ENCODE measurements at regions not wholly inside any gene's neighbourhood (a gene's known extent, or its start where the extent isn't known, plus 50 kb on each side); places are given as distances from the start of the nearest gene placed in this dataset.

DNA sequence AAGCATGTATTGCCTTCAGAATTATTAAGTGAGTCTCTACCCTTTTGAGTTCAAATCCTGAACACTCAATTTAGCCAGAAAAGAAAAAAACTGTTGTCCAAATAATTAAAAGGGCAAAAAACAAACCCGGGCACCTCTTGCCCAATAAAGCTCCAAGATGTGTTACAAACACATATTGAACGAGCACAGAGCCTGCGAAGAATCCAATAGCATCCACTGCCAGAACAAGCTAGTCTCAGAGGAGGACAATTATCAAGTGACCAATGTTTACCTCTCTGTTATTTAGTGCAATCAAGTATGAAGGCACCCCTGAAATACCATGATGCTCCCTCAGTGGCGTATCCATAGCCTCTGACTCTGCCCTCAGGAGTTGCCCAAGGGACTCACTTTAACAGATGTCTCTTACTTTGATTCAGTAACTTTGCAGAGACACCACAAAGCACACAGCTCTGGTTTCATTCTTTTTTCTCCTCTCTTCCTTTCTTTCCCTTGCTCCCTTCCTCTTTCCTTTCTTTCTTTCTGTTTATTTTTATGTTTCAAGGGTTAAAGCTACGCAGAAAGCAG lies 93.5 kb upstream of the SPATS2L start:
- DNase-seq, result no peak

DNA sequence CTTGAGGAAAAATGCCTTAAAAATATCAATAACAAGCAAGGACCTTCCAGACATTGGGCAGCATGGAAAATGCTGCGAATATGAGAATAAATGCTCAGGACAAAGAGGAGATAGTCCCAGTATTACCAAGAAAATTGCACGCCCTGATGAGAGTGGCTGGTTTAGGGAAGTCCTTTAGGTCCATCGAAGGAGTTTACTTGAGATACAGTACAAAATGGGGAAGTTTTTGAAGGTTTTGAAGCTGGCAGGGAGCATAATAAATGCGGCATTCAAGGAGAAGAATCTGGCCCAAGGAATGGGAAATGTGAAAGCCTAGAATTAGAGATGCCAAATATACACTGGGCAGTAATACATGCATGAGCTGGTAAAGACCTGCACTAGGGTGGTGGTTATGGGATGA lies 90.2 kb upstream of the SPATS2L start:
- DNase-seq, result no peak

DNA sequence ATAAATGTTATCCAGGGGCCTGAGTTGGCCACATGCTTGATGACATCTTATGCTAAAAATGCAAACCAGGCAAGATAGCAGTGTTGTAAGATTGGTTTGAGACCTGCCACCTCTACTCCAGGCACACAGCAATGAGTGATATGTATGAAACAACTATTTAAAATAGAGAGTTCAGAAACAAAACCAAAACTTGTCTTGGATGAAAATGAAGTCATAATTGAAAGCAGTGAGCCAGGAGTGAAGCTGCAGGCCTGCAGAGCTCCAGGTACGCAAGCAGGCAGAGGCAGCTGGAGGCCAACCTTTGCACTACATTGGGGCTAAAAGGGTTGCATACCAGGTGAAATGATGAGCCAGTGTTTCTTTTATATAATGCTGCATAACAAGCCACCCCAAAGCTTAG lies 89.2 kb upstream of the SPATS2L start:
- DNase-seq, result no peak

DNA sequence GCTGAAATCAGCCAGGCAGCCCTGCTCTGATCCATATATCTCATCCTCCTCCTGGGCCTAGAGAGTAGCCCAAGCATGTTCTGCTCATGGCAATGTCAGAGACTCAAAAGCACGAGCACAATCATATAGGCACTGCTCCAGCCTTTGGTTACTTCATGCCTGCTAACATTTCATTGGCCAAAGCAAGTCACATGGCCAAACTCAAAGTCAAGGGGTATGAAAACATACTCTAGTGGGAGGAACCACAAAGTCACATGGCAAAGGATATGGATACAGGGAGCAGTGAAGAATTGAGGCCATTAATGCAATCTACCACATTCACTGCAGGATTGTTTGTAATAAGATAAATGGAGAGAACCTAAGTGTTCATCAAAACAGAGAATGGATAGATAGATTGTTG lies 87.8 kb upstream of the SPATS2L start:
- DNase-seq, result no peak

DNA sequence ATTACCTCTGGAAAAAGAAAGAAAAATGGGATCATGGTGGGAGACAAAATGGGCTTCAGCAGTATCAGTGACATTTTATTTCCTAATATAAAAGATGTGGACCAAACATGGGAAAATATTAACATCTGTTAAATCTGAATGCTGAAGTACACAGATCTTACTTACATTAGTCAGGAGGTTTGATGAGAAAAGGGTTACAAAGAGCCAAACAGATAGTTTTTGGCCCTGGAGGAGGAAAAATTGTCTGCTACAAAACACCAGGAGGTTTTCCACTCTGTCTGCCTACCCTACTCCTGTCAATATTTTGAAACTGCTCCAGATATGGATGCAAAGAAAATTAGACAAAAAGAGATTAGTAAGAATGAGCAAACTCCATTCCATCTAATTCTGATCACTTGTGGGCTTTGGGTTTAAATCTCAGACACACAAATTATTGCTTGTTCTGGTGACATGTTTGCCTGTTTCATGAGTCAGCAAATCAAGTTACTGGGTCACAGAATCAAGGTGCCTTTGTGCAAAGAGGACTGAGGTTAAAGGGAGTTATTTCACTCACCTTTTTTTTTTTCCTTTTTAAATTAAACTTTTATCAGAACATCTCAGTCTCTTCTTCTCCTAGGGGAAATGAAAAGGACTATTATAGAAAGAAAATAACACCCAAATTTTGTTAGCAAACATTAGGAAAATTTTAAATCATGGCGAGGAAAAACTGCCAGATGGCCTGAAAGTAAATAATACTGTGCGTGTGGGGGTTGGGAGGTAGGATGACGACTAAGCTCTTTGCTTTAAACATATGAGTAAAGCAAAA lies 87.0 kb upstream of the SPATS2L start:
- DNase-seq, result peak; percentile 69

DNA sequence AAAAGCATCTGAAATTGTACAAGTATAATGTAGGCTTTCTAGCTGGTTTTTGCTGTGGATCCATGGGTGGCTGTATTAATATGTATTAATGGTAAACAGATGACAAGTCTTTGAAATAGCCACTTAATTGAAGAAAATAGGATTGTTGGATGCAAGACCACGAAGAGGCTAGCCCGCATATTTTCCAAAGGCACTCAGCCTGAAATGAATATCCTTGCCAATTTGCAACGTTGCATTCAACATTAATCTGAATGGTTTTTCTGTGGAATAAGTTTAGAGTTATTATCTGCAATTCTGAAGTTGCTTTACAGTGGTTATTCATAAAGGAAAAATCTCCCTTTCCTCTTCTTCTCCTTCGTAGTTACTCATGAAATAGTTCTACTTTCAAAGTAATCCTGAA lies 86.2 kb upstream of the SPATS2L start:
- peak; percentile 67 for DNase-seq

DNA sequence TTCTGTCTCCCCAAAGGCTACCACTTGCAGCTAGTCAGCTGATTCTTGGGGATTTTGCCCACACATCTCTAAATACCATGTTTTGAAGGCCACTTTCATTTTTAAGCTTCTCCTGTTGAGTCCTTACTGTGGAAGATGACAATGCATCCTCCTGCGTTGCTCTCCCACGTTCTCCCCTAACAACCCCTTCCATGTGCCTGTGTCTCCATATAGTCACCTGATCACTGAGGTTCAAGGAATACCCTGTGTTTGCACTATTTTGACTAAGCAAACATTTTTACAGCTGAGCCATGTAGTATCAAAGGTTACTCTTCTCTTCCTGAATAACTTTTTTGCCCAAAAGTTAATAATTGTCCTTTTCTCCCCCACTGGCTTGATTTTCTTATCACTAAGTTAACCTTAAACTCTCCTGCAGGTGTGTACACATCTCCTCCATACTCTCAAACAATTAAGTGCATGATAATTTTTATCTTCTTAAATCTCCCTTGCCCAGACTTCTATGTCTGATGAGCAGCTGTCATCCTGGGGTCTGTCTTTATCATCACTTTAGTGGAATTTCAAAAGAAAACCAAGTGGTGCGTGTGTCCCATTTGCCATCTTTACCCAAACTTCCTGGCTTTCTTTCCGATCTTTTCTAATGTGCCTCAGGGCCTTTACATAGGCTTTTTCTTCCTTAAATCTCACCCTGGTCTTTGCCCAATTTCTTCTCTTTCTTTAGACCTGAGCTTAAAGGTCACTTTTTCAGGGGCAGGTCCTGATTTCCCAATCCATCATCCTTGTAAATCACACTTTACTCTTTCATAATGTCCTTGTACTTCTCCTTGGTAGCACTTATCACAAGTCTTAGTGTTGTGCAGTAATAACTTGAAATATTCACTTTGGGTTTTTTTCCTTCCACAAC lies 85.2 kb upstream of the SPATS2L start:
- DNase-seq, result no peak

DNA sequence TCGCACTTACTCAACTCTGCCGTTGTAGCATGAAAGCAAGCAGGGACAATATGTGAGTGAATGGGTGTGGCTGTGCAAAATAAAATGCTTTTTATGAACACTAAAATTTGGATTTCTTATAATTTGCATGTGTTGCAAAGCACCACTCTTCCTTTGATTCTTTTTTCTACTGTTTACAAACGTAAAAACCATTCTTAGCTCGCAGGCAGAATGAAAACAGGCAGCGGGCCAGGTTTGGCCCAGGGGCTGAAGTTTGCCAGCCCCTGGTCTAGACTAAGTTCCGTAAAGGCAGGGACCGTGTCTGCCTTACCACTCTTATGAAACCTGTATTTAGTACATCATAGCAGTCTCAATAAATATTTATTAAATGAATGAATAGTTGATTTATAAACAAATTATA lies 83.7 kb upstream of the SPATS2L start:
- DNase-seq, result no peak

DNA sequence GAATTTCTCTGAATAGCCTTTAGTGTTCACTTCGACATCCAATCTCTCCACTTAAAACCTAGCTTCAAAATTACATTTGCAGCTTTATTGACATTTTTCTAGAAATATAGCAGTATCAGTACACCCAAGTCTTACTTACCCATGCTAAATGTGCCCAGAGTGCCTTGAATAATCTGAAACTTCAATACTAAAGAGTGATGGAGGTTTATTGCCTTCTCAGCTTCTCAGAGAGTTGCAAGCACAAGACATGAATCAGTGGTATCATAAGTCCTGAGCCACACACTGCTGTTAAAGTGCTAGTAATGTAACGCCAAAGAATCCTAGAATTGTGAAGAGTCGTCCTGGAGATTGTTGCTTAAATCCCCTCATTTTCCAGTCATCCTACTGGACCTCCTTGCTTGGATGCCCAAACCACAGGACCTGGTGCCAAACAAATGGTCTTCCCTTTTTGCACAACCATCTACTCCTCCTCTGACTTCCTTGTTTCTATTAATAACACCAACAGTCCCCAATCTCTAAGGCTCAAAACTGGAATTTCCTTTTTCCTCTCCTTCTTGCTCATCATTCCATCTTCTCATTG lies 83.2 kb upstream of the SPATS2L start:
- no peak for DNase-seq

DNA sequence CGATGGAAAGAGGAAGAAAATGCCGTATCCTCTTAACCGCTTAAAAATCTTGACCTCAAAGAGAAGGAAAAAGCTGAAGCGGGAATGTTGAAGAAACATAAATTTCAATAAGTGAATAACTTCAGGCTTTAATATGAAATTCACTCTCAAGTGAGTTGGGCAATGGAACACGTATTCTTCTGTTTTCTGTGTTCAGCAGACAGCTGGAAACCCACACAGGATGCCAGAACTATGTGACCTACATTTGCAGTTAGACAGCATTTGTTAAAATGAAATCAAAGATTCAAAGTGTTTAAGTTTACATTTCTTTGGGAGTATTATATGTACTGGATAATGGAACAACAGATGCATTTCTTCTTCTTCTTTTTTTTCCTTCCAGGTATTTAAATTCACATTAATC lies 80.5 kb upstream of the SPATS2L start:
- peak; percentile 75 for DNase-seq

DNA sequence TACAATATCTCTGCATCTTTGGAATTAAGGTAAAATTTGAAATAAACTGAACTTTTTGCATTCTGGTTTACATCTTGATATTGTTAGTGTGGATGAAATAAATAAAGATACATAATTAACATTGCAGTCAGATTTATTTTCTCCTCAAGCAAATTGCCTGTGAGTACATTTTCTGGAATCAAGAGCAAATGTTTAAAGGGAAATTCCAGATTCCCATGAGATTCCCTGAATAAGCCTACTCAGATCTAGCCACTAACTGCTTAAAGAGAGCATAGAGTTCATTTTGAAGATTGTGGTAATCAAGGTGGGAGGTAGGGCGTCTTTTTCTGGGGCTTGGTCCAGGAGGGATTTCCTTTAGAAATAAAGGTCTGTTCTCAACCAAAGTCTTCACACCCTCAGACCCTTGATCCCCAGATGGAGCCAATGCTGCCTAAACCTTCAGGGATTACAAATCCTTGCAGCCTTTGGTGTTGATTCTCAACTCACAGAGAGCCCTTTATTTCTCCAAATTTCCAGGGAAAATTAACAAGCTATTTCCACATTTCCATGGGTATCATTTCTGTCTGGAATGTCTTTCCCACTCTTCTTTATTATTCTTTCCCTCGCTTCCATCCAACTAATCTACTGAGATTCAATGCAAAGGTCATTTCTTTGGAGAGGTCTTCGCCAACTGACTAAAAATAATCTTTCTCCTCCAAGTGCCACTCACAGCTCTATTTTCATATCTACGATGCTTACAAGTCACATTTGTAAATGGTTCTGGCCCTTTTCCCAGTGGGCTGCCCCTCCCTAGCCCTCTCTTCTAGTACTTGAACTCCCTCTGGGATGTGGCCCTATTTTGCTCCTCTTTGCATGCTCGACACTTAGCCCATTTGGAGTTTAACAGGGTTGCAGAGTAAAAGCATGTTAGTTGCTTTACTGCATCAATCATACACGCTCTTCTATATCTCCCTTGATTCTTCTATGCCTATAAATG lies 79.8 kb upstream of the SPATS2L start:
- no peak for DNase-seq

DNA sequence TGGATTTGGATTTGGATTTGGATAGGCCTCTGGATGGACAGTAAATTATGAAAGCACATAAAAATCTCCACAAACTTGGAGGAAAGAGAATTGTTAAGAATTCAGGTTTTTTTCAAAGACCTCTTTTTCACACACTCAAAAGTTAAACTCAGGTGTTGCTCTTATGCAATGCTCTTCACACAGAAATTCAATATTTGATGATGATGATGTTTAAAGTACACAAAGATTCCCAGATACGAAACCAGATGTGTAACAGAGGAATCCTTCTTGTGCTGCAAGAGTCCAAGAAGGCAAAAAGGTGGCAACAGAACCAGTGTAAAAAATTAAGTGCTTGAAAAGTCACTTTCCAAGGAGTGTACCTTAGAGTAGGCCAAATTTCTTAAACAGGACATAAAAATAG lies 75.8 kb upstream of the SPATS2L start:
- DNase-seq, result no peak

DNA sequence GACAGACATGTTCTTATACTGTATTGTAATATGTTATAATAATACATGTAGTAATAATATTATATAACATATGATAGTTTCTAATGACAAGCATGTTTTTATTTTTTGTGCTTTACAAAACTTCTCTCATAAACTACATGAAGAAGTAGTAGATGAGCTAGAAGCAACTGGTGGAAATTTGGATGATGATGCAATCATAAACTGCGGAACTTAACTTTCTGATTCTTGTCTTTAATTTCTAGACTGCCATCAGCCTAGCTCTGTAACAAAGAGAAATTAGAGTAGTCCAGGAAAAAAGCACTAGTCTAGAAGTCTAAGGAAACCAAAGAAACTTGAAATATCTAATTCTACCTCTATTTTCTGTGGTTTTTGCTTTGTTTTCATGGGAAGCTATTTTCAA lies 71.0 kb upstream of the SPATS2L start:
- no peak for DNase-seq

DNA sequence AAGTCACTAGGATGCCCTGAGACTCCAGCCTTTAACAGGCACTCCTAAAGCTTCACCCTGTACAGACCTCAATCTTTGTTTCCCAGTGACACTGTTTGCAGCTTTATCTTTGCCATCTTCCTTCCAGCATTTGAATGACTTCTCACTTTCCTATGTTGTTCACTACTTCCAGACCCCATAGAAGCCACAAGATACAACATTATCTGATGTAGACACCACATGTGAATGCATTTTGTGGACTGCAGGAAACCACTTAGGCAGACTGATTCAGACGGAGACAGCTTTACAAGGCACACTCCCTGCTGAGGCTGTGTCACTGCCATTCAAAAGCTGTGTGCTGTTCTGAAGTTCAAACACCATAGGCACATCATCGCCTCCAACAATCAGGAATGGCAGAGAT lies 67.3 kb upstream of the SPATS2L start:
- DNase-seq, result no peak

DNA sequence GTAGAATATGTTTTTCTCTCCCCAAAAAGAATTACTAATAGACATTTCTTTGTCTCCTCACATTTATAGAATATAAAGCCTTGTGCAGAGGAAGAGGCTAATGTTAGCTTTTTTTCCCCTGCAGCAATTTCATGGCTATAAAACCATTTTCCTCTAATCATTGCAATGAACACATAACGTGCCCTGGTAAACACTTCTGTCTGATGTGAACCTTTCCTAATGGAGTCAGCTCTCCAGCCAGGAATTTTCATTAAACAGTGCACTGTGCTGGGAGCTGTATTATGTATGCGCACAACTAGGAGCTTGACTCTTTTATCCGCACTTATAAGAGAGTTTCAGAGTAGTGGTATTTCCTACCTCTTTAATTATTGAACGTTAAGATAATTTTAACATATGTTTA lies 63.9 kb upstream of the SPATS2L start:
- no peak for DNase-seq

DNA sequence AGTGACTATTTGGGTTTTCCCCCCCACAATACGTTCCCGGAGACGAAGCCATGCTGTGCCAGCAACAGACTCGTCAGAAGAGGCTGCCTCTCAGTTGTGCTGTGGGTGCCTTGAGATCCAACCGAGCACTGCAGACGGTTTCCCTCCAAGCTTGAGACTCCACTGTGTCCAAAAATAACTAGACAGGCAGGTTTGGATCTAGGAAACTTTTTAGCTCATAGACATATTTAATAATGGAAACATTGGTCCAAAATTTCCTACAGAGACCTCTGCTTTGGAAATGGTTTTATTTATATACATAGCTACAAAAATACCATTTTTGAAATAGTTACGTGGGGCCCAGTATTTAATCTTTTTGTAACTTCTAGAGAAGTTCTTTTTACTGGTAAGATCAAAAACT lies 63.1 kb upstream of the SPATS2L start:
- no peak for DNase-seq

DNA sequence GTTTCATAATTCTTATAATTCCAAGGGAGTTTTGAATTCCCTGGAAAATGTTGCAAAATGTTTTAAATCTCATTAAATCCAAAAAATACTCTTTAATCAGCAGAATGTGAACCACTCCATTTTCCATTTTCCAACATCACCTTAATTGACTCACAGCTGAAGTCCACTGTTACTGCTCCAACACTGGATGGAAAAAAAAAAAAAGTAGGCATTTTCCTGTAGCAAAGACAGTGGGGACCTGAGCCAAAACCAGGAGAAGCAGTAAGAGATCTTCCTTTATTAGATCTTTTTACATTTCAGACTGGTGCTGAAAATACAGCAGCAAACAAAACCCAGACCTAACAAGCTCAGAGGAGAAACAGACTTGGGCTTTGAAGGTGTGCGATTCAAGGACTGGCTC lies 62.4 kb upstream of the SPATS2L start:
- DNase-seq, result no peak

DNA sequence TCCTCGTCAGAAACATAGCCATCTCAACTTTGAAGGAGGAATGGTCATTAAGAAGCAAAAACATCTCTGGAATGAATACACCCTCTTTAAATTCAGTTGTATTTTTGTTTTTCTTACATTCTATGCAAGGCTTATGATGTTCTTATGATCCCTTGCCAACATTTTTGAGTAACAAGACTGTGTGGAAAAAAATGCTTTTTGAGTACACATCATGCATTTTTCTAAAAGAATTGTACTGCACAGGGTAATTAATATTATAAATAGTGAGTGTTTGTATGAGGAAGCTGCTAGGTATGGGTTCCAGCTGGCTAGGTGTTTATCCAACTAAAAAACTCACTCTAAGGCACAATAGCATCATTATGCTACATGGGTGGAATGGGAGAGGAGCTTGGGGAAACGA lies 59.0 kb upstream of the SPATS2L start:
- no peak for DNase-seq

DNA sequence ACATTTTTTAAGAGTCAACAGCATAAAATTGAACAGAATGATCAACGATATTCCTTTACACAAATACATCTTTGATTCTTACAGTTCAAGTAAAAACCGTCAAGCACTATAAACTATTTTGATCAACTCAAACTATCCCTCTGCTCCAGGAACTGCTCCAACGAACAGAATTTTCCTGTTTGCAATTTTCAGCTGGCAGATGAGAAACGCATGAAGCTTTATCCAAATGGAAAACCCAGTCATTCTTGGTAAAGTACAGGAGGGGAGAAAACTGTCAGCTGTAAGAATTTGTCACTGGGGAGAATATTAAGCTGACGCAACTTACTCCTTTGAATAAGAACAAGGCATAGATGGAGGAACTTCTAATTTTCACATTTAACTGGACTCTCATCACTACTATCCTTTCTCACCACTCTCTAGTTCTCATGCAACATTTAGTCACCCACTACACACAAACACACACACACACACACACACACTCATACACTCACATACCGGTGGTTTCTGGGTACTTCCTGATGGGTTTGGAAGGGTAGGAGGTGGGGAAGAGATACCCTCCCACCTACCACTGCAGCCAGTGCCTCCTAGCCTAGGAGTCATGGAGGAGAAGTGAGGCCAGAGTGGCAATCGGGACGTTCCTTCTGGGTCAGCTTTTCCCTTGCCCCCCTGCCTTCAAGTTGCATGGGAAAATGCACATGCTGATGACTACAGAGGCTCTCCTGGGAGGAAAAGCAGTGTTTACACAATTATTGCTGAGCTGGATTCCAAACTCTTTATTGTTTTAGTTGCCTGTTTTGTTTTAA lies 54.0 kb upstream of the SPATS2L start:
- peak; percentile 82 for DNase-seq

DNA sequence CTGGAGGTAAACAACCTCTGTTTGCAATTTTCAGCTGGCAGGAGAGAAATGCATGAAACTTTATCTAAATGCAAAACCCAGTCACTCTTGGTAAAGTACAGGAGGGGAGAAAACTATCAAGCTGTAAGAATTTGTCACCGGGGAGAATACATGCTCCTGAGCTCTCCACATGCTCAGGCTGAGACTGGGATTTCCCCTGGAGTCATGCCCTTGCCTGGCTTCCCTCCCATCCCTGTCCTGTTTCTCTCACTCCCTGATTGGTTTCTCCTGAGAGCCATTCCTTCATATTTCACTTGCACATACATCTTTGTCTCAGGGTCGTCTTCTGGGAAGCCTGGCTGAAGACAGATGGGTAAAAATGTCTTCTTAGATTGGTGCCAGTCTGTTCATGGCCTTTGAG lies 52.9 kb upstream of the SPATS2L start:
- no peak for DNase-seq

Measured in muscle of arm (tissue), 1 donor.